DND-41 (cell line): ENCODE measurements at regions not wholly inside any gene's neighbourhood (a gene's known extent, or its start where the extent isn't known, plus 50 kb on each side); places are given as distances from the start of the nearest gene placed in this dataset.
A peak's percentile ranks its signal among the peaks of the same experiment; 100 is the strongest.

Experiments used
- ATAC-seq: fragments of 200-7000 bp; cut with Tn5 transposase; 3 replicates; pipeline ENCODE4 v1.9.1; 2021; ENCODE audit warnings: low read depth; ENCODE audit not compliant: insufficient read depth
- DNase-seq: peaks from one replicate; pipeline ENCODE4 v3.0.0-alpha.2; 2020
- H2AFZ ChIP-seq: 2 replicates; pipeline ENCODE4 v1.6.0; 2012; ENCODE audit warnings: low read depth, low read length
- H3K27ac ChIP-seq: 2 replicates; pipeline ENCODE4 v1.5.1; 2012; ENCODE audit warnings: low read length, inconsistent platforms
- H3K27me3 ChIP-seq: fragments of 200-600 bp; sonication (generic); 2 replicates; pipeline ENCODE4 v1.6.0; 2012; ENCODE audit warnings: low read length, mild to moderate bottlenecking, inconsistent platforms; ENCODE audit not compliant: insufficient read depth, poor library complexity
- H3K36me3 ChIP-seq: 2 replicates; pipeline ENCODE4 v1.5.1; 2012; ENCODE audit warnings: low read length, inconsistent platforms; ENCODE audit not compliant: insufficient read depth
- H3K4me1 ChIP-seq: 2 replicates; pipeline ENCODE4 v1.5.1; 2012; ENCODE audit warnings: mild to moderate bottlenecking, low read length; ENCODE audit not compliant: insufficient read depth
- H3K4me2 ChIP-seq: 2 replicates; pipeline ENCODE4 v1.6.0; 2012; ENCODE audit warnings: mild to moderate bottlenecking, moderate library complexity, low read length, inconsistent platforms; ENCODE audit not compliant: insufficient read depth
- H3K4me3 ChIP-seq, 2 experiments: fragments of 200-600 bp in 1 of 2; shearing (Covaris generic) in 1 of 2; 2 replicates each; pipeline ENCODE4 v1.5.1; 2012 to 2016; ENCODE audit warnings: inconsistent platforms in 2 of 2, low read length in 2 of 2, mild to moderate bottlenecking in 2 of 2, low read depth in 1 of 2, moderate library complexity in 1 of 2
- H3K79me2 ChIP-seq: 2 replicates; pipeline ENCODE4 v1.6.0; 2012; ENCODE audit warnings: low read length, inconsistent platforms; ENCODE audit not compliant: insufficient read depth
- H3K9ac ChIP-seq: 2 replicates; pipeline ENCODE4 v1.6.0; 2012; ENCODE audit warnings: low read depth, mild to moderate bottlenecking, inconsistent platforms, low read length, moderate library complexity
- H3K9me3 ChIP-seq: 2 replicates; pipeline ENCODE4 v1.5.1; 2012; ENCODE audit warnings: low read length, moderate library complexity, mild to moderate bottlenecking, inconsistent platforms; ENCODE audit not compliant: insufficient read depth, severe bottlenecking
- H4K20me1 ChIP-seq: 2 replicates; pipeline ENCODE4 v1.6.0; 2012; ENCODE audit warnings: low read length; ENCODE audit not compliant: insufficient read depth
- EZH2 ChIP-seq: IDR thresholded peaks from 3 replicates; pipeline ENCODE4 v1.6.1; 2012; ENCODE audit warnings: borderline replicate concordance, low read depth, mild to moderate bottlenecking, moderate library complexity, low read length, inconsistent platforms; ENCODE audit not compliant: severe bottlenecking
- TF ChIP-seq, protein P1 (sequence below): IDR thresholded peaks from 2 replicates; pipeline ENCODE4 v1.5.1; 2012; ENCODE audit warnings: borderline replicate concordance, low read length, moderate library complexity, mild to moderate bottlenecking; ENCODE audit not compliant: poor library complexity, severe bottlenecking; ENCODE audit errors: extremely low read depth

DNA sequence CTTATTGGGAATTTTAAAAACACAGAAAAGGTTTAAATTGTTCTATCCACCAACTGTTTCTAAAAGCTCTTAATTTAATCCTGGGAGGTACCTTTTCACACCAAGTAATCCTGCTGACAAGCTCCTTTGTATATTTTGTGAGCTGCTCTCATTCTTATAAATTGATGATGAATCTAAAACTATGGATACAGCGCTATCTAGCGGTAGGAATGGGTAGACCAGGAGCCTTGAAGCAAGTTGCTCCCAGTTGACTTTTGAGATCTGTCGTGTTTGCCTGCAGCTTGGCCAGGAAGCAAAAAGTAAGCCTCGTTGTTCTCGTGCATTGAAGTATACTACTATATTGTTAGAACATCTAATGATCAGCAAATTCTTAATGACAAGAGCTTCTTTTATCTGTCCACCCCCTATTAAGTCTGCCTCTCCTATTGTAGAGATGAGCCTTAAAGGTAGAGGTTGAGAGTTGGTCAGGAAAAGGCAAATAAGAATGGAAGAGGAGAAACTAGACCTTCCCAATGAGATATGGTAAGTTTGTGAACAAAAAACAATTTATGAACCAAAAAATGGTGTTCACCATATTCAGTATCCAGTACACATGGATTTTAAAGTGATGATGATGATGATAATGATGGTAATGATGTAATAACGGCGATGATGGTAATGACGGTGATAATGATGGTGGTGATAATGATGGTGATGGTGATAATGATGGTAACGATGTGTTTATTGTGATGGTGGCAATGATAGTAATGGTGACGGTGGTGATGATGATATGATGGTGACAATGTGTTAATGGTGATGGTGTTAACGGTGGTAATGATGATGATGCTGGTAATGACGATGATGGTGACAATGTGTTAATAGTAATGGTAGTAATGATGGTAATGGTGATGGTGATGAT is 212.1 kb upstream of the NCKAP5 start:
- TF ChIP-seq EZH2: no peak
- TF ChIP-seq, protein P1, sequence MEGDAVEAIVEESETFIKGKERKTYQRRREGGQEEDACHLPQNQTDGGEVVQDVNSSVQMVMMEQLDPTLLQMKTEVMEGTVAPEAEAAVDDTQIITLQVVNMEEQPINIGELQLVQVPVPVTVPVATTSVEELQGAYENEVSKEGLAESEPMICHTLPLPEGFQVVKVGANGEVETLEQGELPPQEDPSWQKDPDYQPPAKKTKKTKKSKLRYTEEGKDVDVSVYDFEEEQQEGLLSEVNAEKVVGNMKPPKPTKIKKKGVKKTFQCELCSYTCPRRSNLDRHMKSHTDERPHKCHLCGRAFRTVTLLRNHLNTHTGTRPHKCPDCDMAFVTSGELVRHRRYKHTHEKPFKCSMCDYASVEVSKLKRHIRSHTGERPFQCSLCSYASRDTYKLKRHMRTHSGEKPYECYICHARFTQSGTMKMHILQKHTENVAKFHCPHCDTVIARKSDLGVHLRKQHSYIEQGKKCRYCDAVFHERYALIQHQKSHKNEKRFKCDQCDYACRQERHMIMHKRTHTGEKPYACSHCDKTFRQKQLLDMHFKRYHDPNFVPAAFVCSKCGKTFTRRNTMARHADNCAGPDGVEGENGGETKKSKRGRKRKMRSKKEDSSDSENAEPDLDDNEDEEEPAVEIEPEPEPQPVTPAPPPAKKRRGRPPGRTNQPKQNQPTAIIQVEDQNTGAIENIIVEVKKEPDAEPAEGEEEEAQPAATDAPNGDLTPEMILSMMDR: peak; percentile 80
- ATAC-seq (no peak), DNase-seq (peak; percentile 30)
- Histone ChIP-seq H3K9me3 (no peaks in the 10 kb centered on the region), H3K79me2 (no peaks in the 10 kb centered on the region), H3K4me1 (no peaks in the 10 kb centered on the region), H3K27me3 (peaks cover 6% of the 10 kb centered on the region), H3K4me3 (no peak overlapping the region), H3K27ac (no peak overlapping the region), H3K36me3 (no peaks in the 10 kb centered on the region), H4K20me1 (no peaks in the 10 kb centered on the region), H3K9ac (no peak overlapping the region), H2AFZ (no peak overlapping the region), H3K4me2 (no peak overlapping the region)

DNA sequence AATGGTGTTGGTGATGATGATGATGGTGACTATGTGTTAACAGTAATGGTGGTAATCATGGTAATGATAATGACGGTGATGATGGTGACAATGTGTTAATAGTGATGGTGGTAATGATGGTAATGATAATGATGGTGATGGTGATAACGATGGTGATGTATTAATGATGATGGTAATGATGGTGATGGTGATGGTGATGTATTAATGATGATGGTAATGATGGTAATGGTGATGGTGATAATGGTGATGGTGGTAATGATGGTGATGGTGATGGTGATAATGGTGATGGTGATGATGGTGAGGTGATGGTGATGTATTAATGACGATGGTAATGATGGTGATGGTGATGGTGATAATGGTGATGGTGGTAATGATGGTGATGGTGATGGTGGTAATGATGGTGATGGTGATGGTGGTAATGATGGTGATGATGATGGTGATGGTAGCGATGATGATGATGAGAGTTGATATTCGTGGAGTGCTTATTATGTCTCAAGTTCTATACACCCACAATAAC is 212.8 kb upstream of the NCKAP5 start:
- no peak overlapping the region for H3K4me2 ChIP-seq
- H3K9ac ChIP-seq: no peak overlapping the region
- no peak for ATAC-seq

DNA sequence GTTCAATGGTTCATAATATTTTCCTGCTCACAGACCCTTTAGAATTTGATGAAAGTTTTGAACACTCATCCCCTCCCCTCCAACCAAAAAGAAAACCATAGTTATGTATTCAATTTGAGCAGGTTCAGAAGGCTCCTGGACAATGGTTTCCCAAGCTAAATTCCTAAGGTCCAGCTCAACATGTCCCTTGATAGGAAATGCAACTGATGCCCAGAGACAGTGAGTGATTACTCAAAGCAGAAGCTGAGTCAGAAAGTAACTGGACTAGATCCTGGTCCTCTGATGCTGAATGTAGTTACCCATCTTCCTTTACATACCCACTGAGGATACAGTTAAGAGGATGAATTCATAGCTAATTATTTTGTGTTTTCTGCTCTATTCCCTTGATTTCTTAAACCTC is 218.9 kb upstream of the NCKAP5 start:
- Histone ChIP-seq H3K4me3 (no peak overlapping the region), H3K9ac (no peak overlapping the region), H3K79me2 (no peaks in the 10 kb centered on the region), H3K36me3 (no peaks in the 10 kb centered on the region), H3K4me2 (no peak overlapping the region), H2AFZ (no peak overlapping the region), H3K27me3 (peaks cover 12% of the 10 kb centered on the region), H4K20me1 (no peaks in the 10 kb centered on the region), H3K4me1 (no peaks in the 10 kb centered on the region), H3K9me3 (no peaks in the 10 kb centered on the region), H3K27ac (no peak overlapping the region)
- TF ChIP-seq EZH2: no peak
- TF ChIP-seq, protein P1: no peak
- no peak for DNase-seq
- ATAC-seq: no peak

More for the DNA sequence above, 212.8 kb upstream of the NCKAP5 start:
- H3K36me3 ChIP-seq: no peaks in the 10 kb centered on the region
- no peak overlapping the region for H3K4me3 ChIP-seq
- H3K9me3 ChIP-seq: no peaks in the 10 kb centered on the region
- DNase-seq: no peak
- no peaks in the 10 kb centered on the region for H3K79me2 ChIP-seq
- H3K27ac ChIP-seq: no peak overlapping the region
- peaks cover 6% of the 10 kb centered on the region for H3K27me3 ChIP-seq
- H2AFZ ChIP-seq: no peak overlapping the region
- H4K20me1 ChIP-seq: no peaks in the 10 kb centered on the region
- no peaks in the 10 kb centered on the region for H3K4me1 ChIP-seq
- TF ChIP-seq, protein P1: no peak
- no peak for TF ChIP-seq EZH2

DNA sequence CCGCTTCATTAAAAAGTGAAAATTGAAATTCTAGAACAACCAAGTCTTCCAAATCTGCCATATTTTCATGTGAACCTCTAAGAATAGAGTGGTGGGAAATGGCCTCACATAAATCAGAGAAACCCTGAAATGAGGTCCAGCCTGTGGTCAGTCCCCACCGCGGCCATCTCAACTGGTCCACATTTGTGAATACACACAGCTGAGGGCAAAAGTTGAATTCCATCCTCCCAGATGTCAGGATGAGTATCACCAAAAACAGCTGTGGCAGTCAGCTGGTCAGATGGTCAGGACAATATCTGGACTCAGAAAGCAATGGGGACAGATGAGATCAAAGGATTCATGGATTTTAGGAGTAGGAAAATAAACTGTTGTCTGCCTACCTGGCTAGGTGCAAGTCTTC is 219.4 kb upstream of the NCKAP5 start:
- H2AFZ ChIP-seq: no peak overlapping the region
- H3K4me1 ChIP-seq: no peaks in the 10 kb centered on the region
- H3K4me3 ChIP-seq: no peak overlapping the region
- ATAC-seq (no peak), DNase-seq (no peak)
- TF ChIP-seq, protein P1: no peak
- no peak for TF ChIP-seq EZH2
- no peaks in the 10 kb centered on the region for H4K20me1 ChIP-seq
- H3K27ac ChIP-seq: no peak overlapping the region
- peaks cover 13% of the 10 kb centered on the region for H3K27me3 ChIP-seq
- no peak overlapping the region for H3K9ac ChIP-seq
- no peaks in the 10 kb centered on the region for H3K79me2 ChIP-seq
- H3K4me2 ChIP-seq: no peak overlapping the region
- H3K36me3 ChIP-seq: no peaks in the 10 kb centered on the region
- H3K9me3 ChIP-seq: no peaks in the 10 kb centered on the region
